GM12872 (cell line): ENCODE measurements at regions not wholly inside any gene's neighbourhood (a gene's known extent, or its start where the extent isn't known, plus 50 kb on each side); places are given as distances from the start of the nearest gene placed in this dataset.

Experiments used
- CTCF ChIP-seq: IDR thresholded peaks from 3 replicates; pipeline ENCODE4 v1.5.1; 2011; ENCODE audit warnings: low read depth, mild to moderate bottlenecking, low read length, moderate library complexity; ENCODE audit not compliant: insufficient read depth

- TF ChIP-seq CTCF, result no peak
These were observed 568.3 kb downstream of the TYW1 start for GRCh38 chr7:67564959-67565358.

GRCh38 chr7:67566101-67566500 is 569.5 kb downstream of the TYW1 start:
- no peak for TF ChIP-seq CTCF

- TF ChIP-seq CTCF, result no peak
These were observed 574.5 kb downstream of the TYW1 start for GRCh38 chr7:67571026-67571545.

GRCh38 chr7:67573639-67574038 is 577.0 kb downstream of the TYW1 start:
- TF ChIP-seq CTCF, result no peak

GRCh38 chr7:67588631-67589030 is 592.0 kb downstream of the TYW1 start:
- TF ChIP-seq CTCF, result no peak

GRCh38 chr7:67589183-67589582 is 592.5 kb downstream of the TYW1 start:
- TF ChIP-seq CTCF, result no peak

GRCh38 chr7:67590649-67591048 is 594.0 kb downstream of the TYW1 start:
- no peak for TF ChIP-seq CTCF
